ENCODE measurements at regions not wholly inside any gene's neighbourhood (a gene's known extent, or its start where the extent isn't known, plus 50 kb on each side); places are given as distances from the start of the nearest gene placed in this dataset.

- no peak for TF ChIP-seq REST (IDR thresholded peaks at IDR 0.05)
Measured at GRCh38 chr9:13718539-13718938, 439.0 kb upstream of the MPDZ start (continued).

GRCh38 chr9:13718086-13718485, 438.6 kb upstream of the MPDZ start:
- TF ChIP-seq EGR1 (IDR thresholded peaks at IDR 0.05; ENCODE audit: low read depth in 2 of 2) (no peak), FOXA2 (IDR thresholded peaks at IDR 0.05) (no peak), ATF3 (IDR thresholded peaks at IDR 0.05) (no peak), GABPA (IDR thresholded peaks at IDR 0.05 in 1 of 2, conservative IDR thresholded peaks at IDR 0.05 in 1 of 2) (no peak), REST (IDR thresholded peaks at IDR 0.05) (no peak), HNF4G (IDR thresholded peaks at IDR 0.05) (no peak), FOXA1 (IDR thresholded peaks at IDR 0.05) (no peak), SP1 (IDR thresholded peaks at IDR 0.05) (no peak), RXRA (IDR thresholded peaks at IDR 0.05) (no peak), TAF1 (conservative IDR thresholded peaks at IDR 0.05) (no peak), CTCF (IDR thresholded peaks at IDR 0.05; ENCODE audit: low read depth, low read length, missing input control) (no peak), MAX (IDR thresholded peaks at IDR 0.05) (no peak), RAD21 (IDR thresholded peaks at IDR 0.05) (no peak), NR2F2 (IDR thresholded peaks at IDR 0.05) (no peak), ZBTB33 (IDR thresholded peaks at IDR 0.05) (no peak), YY1 (IDR thresholded peaks at IDR 0.05) (no peak), JUND (IDR thresholded peaks at IDR 0.05) (no peak), HNF4A (conservative IDR thresholded peaks at IDR 0.05) (no peak)
- H3K36me3 ChIP-seq (ENCODE audit: control insufficient read depth in 4 of 4, insufficient read depth in 3 of 4, low read depth in 1 of 4, low read length in 3 of 4): no peaks in the 10 kb centered on the region
- H3K27me3 ChIP-seq (ENCODE audit: control insufficient read depth in 4 of 4, insufficient read depth in 4 of 4, low read length in 3 of 4): peaks cover 0 to 3% (median 0%) of the 10 kb centered on the region in 4 donors
- 65% methylated on average over 4 of the region's 4 CpGs for WGBS
- H3K27ac ChIP-seq (ENCODE audit: low read depth in 1 of 2, low read length in 2 of 2): no peak overlapping the region
- no peaks in the 10 kb centered on the region for H3K9me3 ChIP-seq (ENCODE audit: control insufficient read depth in 4 of 4, low read length in 3 of 4)
- no peak overlapping the region for H3K4me3 ChIP-seq (ENCODE audit: low read depth in 1 of 3, low read length in 3 of 3)
- H3K9ac ChIP-seq (ENCODE audit: low read depth in 1 of 2, low read length in 2 of 2): no peak overlapping the region
- H3K4me1 ChIP-seq (ENCODE audit: control insufficient read depth in 4 of 4, insufficient read depth in 4 of 4, low read length in 3 of 4): peaks cover 0 to 2% (median 0%) of the 10 kb centered on the region in 4 donors
- DNase-seq (ENCODE audit: low spot score): no peak
